Osteoblast (primary cell): ENCODE measurements at regions not wholly inside any gene's neighbourhood (a gene's known extent, or its start where the extent isn't known, plus 50 kb on each side); places are given as distances from the start of the nearest gene placed in this dataset.

Source experiments
- DNase-seq: peaks from one replicate; pipeline ENCODE4 v3.0.0; 2011; ENCODE audit warnings: low spot score, mixed read lengths; ENCODE audit not compliant: insufficient read length; ENCODE audit errors: missing footprints
- H2AFZ ChIP-seq: 2 replicates; pipeline ENCODE4 v1.6.0; 2011; ENCODE audit warnings: mild to moderate bottlenecking, low read length
- H3K27ac ChIP-seq: 2 replicates; pipeline ENCODE4 v1.5.1; 2011; ENCODE audit warnings: mild to moderate bottlenecking, low read depth, low read length, moderate library complexity
- H3K27me3 ChIP-seq: 2 replicates; pipeline ENCODE4 v1.6.0; 2012; ENCODE audit warnings: mild to moderate bottlenecking, control low read depth, inconsistent platforms, low read length, moderate library complexity; ENCODE audit not compliant: insufficient read depth
- H3K36me3 ChIP-seq: 2 replicates; pipeline ENCODE4 v1.5.1; 2011; ENCODE audit warnings: mild to moderate bottlenecking, low read length, control low read depth, moderate library complexity; ENCODE audit not compliant: insufficient read depth
- H3K4me1 ChIP-seq: 2 replicates; pipeline ENCODE4 v1.5.1; 2011; ENCODE audit warnings: mild to moderate bottlenecking, low read length, control low read depth, moderate library complexity; ENCODE audit not compliant: insufficient read depth
- H3K4me2 ChIP-seq: 2 replicates; pipeline ENCODE4 v1.6.0; 2011; ENCODE audit warnings: mild to moderate bottlenecking, low read length; ENCODE audit not compliant: insufficient read depth
- H3K4me3 ChIP-seq: fragments of 200-600 bp; sonication (generic); 3 replicates; pipeline ENCODE4 v1.5.1; 2012; ENCODE audit warnings: mild to moderate bottlenecking, low read length, inconsistent platforms; ENCODE audit not compliant: insufficient read depth
- H3K79me2 ChIP-seq: 2 replicates; pipeline ENCODE4 v1.6.0; 2012; ENCODE audit warnings: mild to moderate bottlenecking, low read length, control low read depth, inconsistent platforms; ENCODE audit not compliant: insufficient read depth
- H3K9me3 ChIP-seq: 2 replicates; pipeline ENCODE4 v1.5.1; 2011; ENCODE audit warnings: low read depth, low read length, control low read depth
- H4K20me1 ChIP-seq: 2 replicates; pipeline ENCODE4 v1.6.0; 2012; ENCODE audit warnings: mild to moderate bottlenecking, low read length, control low read depth; ENCODE audit not compliant: insufficient read depth
- CTCF ChIP-seq: IDR thresholded peaks from 2 replicates; pipeline ENCODE4 v1.5.1; 2011; ENCODE audit warnings: mild to moderate bottlenecking, low read depth, low read length, moderate library complexity; ENCODE audit errors: extremely low read depth

DNA sequence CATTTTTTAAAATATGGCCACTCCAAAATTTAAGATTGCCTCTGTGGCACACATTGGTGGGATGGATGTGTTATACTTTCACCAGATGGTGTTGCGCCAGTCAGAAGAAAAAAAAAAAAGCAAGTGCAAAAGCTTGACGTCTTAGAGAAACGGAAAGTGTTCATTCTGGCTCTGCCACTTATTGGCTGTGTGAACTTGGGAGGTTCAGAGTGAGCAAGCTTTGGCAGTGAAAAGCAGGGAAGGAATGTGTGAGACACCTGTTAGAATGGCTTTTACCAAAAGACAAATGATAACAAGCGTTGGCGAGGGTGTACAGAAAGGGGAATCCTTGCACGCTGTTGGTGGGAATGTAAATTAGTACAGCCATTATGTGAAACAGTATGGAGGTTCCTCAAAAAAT is 298.0 kb downstream of the TMEM114 start:
- TF ChIP-seq CTCF: no peak
- DNase-seq: no peak
- Histone ChIP-seq H3K36me3 (no peaks in the 10 kb centered on the region), H2AFZ (no peak overlapping the region), H3K4me1 (no peaks in the 10 kb centered on the region), H4K20me1 (no peaks in the 10 kb centered on the region), H3K27me3 (no peaks in the 10 kb centered on the region), H3K4me3 (no peak overlapping the region), H3K79me2 (no peaks in the 10 kb centered on the region), H3K27ac (no peak overlapping the region), H3K9me3 (peaks cover 7% of the 10 kb centered on the region), H3K4me2 (no peak overlapping the region)

DNA sequence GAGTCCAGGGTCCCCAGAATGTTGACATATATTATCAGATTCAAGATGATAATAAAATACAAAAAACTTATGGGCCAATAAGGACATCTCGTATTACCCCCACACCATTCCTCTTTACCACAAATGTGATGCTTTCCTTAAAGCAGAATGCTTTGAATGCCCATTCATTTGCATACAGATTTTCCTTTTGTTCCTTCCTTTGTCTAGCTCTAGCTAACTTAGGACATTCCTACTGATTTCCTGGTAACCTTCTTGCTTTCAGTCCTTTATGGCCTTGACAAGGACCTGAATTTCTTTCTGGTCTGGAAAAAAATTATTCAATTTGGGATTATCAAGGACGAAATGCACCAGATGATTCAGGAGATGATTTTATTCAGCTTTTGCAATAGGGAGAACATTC is 304.0 kb downstream of the TMEM114 start:
- Histone ChIP-seq H3K4me1 (no peaks in the 10 kb centered on the region), H3K27me3 (no peaks in the 10 kb centered on the region), H4K20me1 (no peaks in the 10 kb centered on the region), H3K36me3 (no peaks in the 10 kb centered on the region), H3K27ac (no peak overlapping the region), H3K79me2 (no peaks in the 10 kb centered on the region), H3K4me2 (no peak overlapping the region), H3K9me3 (peaks cover 13% of the 10 kb centered on the region), H2AFZ (no peak overlapping the region), H3K4me3 (no peak overlapping the region)
- DNase-seq: no peak
- TF ChIP-seq CTCF: no peak

- Histone ChIP-seq H3K27ac (no peak overlapping the region), H3K9me3 (peaks cover 8% of the 10 kb centered on the region), H3K79me2 (no peaks in the 10 kb centered on the region), H3K4me3 (no peak overlapping the region), H2AFZ (no peak overlapping the region), H4K20me1 (no peaks in the 10 kb centered on the region), H3K36me3 (no peaks in the 10 kb centered on the region), H3K4me2 (no peak overlapping the region), H3K4me1 (no peaks in the 10 kb centered on the region), H3K27me3 (no peaks in the 10 kb centered on the region)
- no peak for DNase-seq
- TF ChIP-seq CTCF: no peak
These were observed 307.1 kb downstream of the TMEM114 start for GRCh38 chr16:8283195-8283594.

DNA sequence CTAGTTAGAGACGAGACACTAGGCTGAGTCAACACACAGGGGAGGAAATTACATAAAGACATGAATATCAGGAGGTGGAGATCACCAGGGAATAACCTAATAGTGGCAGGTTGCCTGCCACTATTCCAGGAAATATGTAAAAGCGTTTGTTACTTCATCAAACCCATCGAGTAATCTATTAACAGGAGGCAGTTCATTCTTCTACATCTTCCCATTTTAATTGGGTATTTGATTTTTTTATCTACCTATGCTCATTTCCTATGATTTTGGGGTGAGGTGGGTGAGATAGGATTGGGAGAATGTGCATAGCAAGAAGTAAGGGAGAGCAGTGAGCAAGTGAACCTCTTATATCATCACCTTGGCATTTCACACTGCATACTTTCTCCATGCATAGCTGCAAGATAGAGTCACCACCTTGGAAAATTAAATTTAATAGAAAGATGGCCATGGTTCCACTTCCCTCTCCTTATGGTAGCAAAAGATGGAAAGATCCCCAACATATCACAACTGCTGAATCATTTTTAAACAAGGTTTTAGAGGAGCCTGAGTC is 312.2 kb downstream of the TMEM114 start:
- no peak for DNase-seq
- Histone ChIP-seq H3K4me3 (no peak overlapping the region), H3K27me3 (no peaks in the 10 kb centered on the region), H3K36me3 (no peaks in the 10 kb centered on the region), H4K20me1 (no peaks in the 10 kb centered on the region), H3K4me2 (no peak overlapping the region), H3K27ac (no peak overlapping the region), H2AFZ (no peak overlapping the region), H3K79me2 (no peaks in the 10 kb centered on the region), H3K9me3 (peaks cover 3% of the 10 kb centered on the region), H3K4me1 (no peaks in the 10 kb centered on the region)
- TF ChIP-seq CTCF: no peak
